Tibial nerve (tissue), 4 donors: ENCODE measurements at regions not wholly inside any gene's neighbourhood (a gene's known extent, or its start where the extent isn't known, plus 50 kb on each side); places are given as distances from the start of the nearest gene placed in this dataset.

Experiments used
- DNase-seq, 2 donors: peaks; one replicate each; pipeline ENCODE4 v3.0.0-alpha.2; 2019; ENCODE audit warnings: low spot score in 2 of 2
- H3K27ac ChIP-seq, 4 donors: fragments of 200-600 bp; sonication (generic) in 3 of 4; one replicate each; pipeline ENCODE4 v1.5.1; 2017 to 2019; ENCODE audit warnings: mild to moderate bottlenecking in 1 of 4
- H3K27me3 ChIP-seq, 2 donors: fragments of 200-600 bp; sonication (generic) in 1 of 2; one replicate each; pipeline versions ENCODE4 v1.5.1 to v1.6.0; 2017 to 2019
- H3K36me3 ChIP-seq, 3 donors: fragments of 200-600 bp; sonication (generic); one replicate each; pipeline ENCODE4 v1.5.1; 2018 to 2019
- H3K4me1 ChIP-seq, 4 donors: fragments of 200-600 bp; sonication (generic) in 3 of 4; one replicate each; pipeline ENCODE4 v1.5.1; 2017 to 2019
- H3K4me3 ChIP-seq, 4 donors: fragments of 200-600 bp; sonication (generic) in 3 of 4; one replicate each; pipeline ENCODE4 v1.5.1; 2017 to 2019; ENCODE audit warnings: mild to moderate bottlenecking in 1 of 4, moderate library complexity in 1 of 4
- H3K9me3 ChIP-seq, 4 donors: fragments of 200-600 bp; sonication (generic) in 3 of 4; one replicate each; pipeline ENCODE4 v1.5.1; 2017 to 2019
- EP300 ChIP-seq, 2 donors: sonication (generic); formaldehyde crosslinking; IDR thresholded peaks; one replicate each; pipeline ENCODE4 v1.6.1; 2017; ENCODE audit warnings: antibody characterized with exemption in 2 of 2, mild to moderate bottlenecking in 1 of 2
- POLR2A ChIP-seq, 2 donors: fragments of 450-650 bp; IDR thresholded peaks; one replicate each; pipeline ENCODE4 v1.6.1; 2017; ENCODE audit warnings: antibody characterized with exemption in 2 of 2, mild to moderate bottlenecking in 2 of 2, moderate library complexity in 2 of 2
- WGBS, 2 donors: methylation state at CpG; one replicate each; pipeline ENCODE4 v1.1.5; 2018; 5-methylcytosine and 5-hydroxymethylcytosine counted together
- TF ChIP-seq, protein P1 (sequence below), 5 experiments: fragments of 200-600 bp in 3 of 5; fragments of 450-650 bp in 2 of 5; sonication (generic) in 3 of 5; IDR thresholded peaks; one replicate each; pipeline ENCODE4 v1.5.1; 2016 to 2019; ENCODE audit warnings: antibody characterized with exemption in 5 of 5, mild to moderate bottlenecking in 3 of 5, moderate library complexity in 2 of 5

DNA sequence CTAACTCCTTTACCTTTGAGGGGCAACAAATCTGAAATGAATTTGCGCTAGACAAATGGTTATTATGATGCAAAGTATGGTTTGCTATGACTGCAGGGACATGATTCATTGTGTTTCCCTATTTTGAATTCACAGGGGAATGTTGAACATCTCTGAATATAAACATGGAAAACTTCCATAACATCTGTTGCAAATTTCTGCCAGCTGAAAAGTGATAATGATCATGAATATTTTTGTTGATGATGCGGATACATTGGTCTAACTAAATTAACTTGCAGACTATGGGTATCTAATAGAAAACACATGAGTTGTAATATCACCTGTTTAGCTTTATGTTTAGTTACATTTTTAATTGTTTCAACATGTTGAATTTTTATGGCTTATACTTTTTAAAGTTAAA lies 1325.5 kb downstream of the REEP3 start:
- Histone ChIP-seq H3K9me3 (no peaks in the 10 kb centered on the region), H3K27me3 (no peaks in the 10 kb centered on the region), H3K4me3 (no peak overlapping the region), H3K36me3 (no peaks in the 10 kb centered on the region), H3K27ac (no peak overlapping the region), H3K4me1 (no peaks in the 10 kb centered on the region)
- WGBS, 2 donors: 58 to 64% methylated on average over 2 of the region's 2 CpGs
- no peak for TF ChIP-seq EP300 (IDR thresholded peaks at IDR 0.05)
- no peak for TF ChIP-seq POLR2A (IDR thresholded peaks at IDR 0.05)
- TF ChIP-seq, protein P1, sequence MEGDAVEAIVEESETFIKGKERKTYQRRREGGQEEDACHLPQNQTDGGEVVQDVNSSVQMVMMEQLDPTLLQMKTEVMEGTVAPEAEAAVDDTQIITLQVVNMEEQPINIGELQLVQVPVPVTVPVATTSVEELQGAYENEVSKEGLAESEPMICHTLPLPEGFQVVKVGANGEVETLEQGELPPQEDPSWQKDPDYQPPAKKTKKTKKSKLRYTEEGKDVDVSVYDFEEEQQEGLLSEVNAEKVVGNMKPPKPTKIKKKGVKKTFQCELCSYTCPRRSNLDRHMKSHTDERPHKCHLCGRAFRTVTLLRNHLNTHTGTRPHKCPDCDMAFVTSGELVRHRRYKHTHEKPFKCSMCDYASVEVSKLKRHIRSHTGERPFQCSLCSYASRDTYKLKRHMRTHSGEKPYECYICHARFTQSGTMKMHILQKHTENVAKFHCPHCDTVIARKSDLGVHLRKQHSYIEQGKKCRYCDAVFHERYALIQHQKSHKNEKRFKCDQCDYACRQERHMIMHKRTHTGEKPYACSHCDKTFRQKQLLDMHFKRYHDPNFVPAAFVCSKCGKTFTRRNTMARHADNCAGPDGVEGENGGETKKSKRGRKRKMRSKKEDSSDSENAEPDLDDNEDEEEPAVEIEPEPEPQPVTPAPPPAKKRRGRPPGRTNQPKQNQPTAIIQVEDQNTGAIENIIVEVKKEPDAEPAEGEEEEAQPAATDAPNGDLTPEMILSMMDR (IDR thresholded peaks at IDR 0.05): no peak
- DNase-seq: no peak

DNA sequence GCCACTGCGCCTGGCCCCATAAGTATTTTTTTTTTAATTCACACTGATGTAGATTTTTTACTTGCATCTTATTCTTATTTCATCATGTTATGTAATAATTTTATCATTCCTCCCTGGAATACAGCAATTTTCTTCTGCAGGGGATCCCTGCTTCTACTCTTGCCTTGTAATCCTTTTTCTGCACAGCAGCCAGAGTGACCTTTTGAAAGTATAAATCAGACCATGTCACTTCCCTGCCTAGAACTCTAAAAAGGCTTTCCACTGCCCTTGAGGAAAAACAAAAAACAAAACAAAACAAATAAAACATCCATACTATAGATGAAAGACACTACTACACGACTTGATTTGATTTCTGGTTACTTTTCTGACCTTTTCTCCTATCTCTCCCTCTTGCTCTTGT lies 1334.7 kb downstream of the REEP3 start:
- DNase-seq: no peak
- Histone ChIP-seq H3K27me3 (no peaks in the 10 kb centered on the region), H3K27ac (no peak overlapping the region), H3K4me1 (no peaks in the 10 kb centered on the region), H3K4me3 (no peak overlapping the region), H3K36me3 (no peaks in the 10 kb centered on the region), H3K9me3 (no peaks in the 10 kb centered on the region)
- WGBS, 2 donors: 54 to 55% methylated on average over 2 of the region's 2 CpGs
- TF ChIP-seq, protein P1 (IDR thresholded peaks at IDR 0.05): no peak
- no peak for TF ChIP-seq POLR2A (IDR thresholded peaks at IDR 0.05)

DNA sequence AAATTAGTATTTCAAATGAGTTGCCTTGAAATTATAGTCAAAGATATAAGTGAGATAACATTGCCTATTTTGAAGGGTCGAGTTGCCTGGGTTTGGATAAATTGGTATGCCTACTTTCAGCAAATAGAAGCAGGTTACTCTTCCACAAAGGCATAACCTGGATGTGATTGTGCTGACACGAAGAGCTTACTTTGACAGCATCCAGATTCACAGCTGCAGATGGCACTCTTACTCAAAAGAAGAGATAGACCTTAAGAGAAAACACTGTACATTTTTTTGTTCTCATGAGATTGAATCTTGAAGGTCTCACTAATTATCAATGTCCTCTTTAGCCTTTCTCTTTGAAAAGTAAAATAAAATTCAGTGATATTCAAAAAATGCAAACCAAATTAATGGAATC lies 1338.7 kb downstream of the REEP3 start:
- Histone ChIP-seq H3K9me3 (no peaks in the 10 kb centered on the region), H3K27ac (no peak overlapping the region), H3K27me3 (no peaks in the 10 kb centered on the region), H3K36me3 (no peaks in the 10 kb centered on the region), H3K4me3 (no peak overlapping the region), H3K4me1 (no peaks in the 10 kb centered on the region)
- TF ChIP-seq POLR2A (IDR thresholded peaks at IDR 0.05) (no peak), EP300 (IDR thresholded peaks at IDR 0.05) (no peak)
- TF ChIP-seq, protein P1 (IDR thresholded peaks at IDR 0.05): no peak
- DNase-seq: no peak
- 71 to 76% methylated on average over 2 of the region's 2 CpGs for WGBS, 2 donors

DNA sequence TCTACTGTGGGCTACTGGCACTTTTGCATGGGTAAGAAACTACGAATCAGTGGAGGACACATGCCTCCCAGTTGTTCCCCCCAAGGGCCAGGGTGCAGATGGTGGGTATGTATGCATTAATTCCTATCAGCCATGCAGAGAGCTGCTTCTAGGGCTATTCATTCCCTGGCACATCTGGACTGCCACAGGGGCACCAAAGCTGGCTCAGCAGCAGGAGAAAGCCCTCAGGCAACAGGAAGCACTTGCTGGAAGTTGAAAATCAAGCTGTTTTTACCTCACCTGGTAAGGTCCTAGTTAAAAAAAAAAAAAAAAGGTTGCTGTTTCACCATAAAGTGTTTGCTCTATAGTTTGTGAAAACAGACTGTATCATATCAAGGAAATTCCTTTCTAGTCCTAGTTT lies 1342.6 kb downstream of the REEP3 start:
- DNase-seq: no peak
- 97% methylated on average over 1 of the region's 1 CpG for whole genome bisulfite sequencing, 2 donors
- H3K36me3 ChIP-seq: no peaks in the 10 kb centered on the region
- H3K4me3 ChIP-seq: no peak overlapping the region
- no peaks in the 10 kb centered on the region for H3K4me1 ChIP-seq
- H3K27me3 ChIP-seq: no peaks in the 10 kb centered on the region
- H3K27ac ChIP-seq: no peak overlapping the region
- no peaks in the 10 kb centered on the region for H3K9me3 ChIP-seq
- TF ChIP-seq, protein P1 (IDR thresholded peaks at IDR 0.05): no peak
- no peak for TF ChIP-seq EP300 (IDR thresholded peaks at IDR 0.05)
- TF ChIP-seq POLR2A (IDR thresholded peaks at IDR 0.05): no peak

DNA sequence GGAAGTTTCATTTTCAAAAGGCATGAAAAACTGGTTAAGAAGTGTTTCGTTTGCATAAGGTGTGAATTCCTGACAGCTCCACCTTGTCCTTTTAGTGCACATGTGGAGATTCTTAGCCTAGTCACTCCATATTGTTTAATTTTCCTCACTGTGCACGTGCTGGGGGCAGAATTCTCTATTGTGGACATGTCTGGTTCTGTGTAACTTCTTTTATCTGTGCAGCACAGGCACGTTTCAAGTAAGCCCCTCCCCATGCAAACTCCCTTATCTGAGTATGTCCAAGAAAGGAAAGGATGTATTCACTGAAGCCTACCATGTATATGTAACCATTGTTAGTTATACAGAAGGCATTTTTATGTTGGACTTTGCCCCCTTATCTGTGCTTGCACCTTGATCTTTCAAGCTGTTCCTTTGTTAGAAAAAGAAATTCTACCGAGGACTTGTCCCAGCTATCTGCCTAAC lies 1346.3 kb downstream of the REEP3 start:
- Histone ChIP-seq H3K27ac (no peak overlapping the region), H3K36me3 (no peaks in the 10 kb centered on the region), H3K9me3 (no peaks in the 10 kb centered on the region), H3K27me3 (no peaks in the 10 kb centered on the region), H3K4me1 (no peaks in the 10 kb centered on the region), H3K4me3 (no peak overlapping the region)
- TF ChIP-seq POLR2A (IDR thresholded peaks at IDR 0.05) (no peak), EP300 (IDR thresholded peaks at IDR 0.05) (no peak)
- TF ChIP-seq, protein P1 (IDR thresholded peaks at IDR 0.05): no peak
- no peak for DNase-seq
- WGBS, 2 donors: 35 to 38% methylated on average over 4 of the region's 4 CpGs
